ENCODE measurements at regions not wholly inside any gene's neighbourhood (a gene's known extent, or its start where the extent isn't known, plus 50 kb on each side); places are given as distances from the start of the nearest gene placed in this dataset.

GRCh38 chr5:173515526-173515925 lies 100.9 kb downstream of the BOD1 start:
- Mint-ChIP-seq H3K4me1 (peaks cover 4% of the 10 kb centered on the region), H3K36me3 (no peaks in the 10 kb centered on the region), H3K27me3 (peaks cover 17% of the 10 kb centered on the region), H3K9me3 (no peaks in the 10 kb centered on the region), H3K4me3 (no peak overlapping the region), H3K27ac (no peak overlapping the region)
- POLR2A ChIA-PET, result no interaction called here
- DNase-seq (no peak), ATAC-seq (ENCODE audit: low read depth) (no peak)

GRCh38 chr5:173514661-173515060 lies 101.8 kb downstream of the BOD1 start:
- Mint-ChIP-seq H3K27ac (no peak overlapping the region), H3K4me1 (peaks cover 4% of the 10 kb centered on the region), H3K36me3 (no peaks in the 10 kb centered on the region), H3K4me3 (no peak overlapping the region), H3K9me3 (no peaks in the 10 kb centered on the region), H3K27me3 (peaks cover 20% of the 10 kb centered on the region)
- POLR2A ChIA-PET, result no interaction called here
- DNase-seq (no peak), ATAC-seq (ENCODE audit: low read depth) (no peak)

DNA sequence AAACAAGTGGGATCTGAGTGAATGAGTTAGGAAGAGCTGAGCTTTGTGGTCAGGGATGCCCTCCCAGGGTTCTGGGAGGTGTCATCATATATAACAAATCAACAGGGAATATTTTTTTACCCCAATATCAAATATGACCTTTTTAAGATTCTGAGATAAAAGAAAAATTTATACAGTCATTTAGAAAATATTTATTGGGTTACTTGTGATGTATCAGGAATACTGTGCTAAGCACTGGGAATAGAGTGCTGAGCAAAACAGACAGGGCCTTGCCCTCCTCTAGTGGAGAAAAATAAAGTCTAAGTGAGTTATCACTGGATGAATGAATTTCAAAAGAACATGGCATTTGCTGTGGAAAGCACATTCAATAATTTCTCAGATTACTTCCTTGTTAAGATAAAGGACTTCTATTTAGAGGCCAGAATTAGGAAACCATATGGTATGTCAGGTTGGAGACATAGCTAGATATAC lies 102.9 kb downstream of the BOD1 start:
- Mint-ChIP-seq H3K27me3 (peaks cover 22% of the 10 kb centered on the region), H3K27ac (no peak overlapping the region), H3K36me3 (no peaks in the 10 kb centered on the region), H3K4me3 (no peak overlapping the region), H3K4me1 (peaks cover 4% of the 10 kb centered on the region), H3K9me3 (no peaks in the 10 kb centered on the region)
- ATAC-seq (ENCODE audit: low read depth), result no peak
- DNase-seq, result no peak
- POLR2A ChIA-PET, result no interaction called here

DNA sequence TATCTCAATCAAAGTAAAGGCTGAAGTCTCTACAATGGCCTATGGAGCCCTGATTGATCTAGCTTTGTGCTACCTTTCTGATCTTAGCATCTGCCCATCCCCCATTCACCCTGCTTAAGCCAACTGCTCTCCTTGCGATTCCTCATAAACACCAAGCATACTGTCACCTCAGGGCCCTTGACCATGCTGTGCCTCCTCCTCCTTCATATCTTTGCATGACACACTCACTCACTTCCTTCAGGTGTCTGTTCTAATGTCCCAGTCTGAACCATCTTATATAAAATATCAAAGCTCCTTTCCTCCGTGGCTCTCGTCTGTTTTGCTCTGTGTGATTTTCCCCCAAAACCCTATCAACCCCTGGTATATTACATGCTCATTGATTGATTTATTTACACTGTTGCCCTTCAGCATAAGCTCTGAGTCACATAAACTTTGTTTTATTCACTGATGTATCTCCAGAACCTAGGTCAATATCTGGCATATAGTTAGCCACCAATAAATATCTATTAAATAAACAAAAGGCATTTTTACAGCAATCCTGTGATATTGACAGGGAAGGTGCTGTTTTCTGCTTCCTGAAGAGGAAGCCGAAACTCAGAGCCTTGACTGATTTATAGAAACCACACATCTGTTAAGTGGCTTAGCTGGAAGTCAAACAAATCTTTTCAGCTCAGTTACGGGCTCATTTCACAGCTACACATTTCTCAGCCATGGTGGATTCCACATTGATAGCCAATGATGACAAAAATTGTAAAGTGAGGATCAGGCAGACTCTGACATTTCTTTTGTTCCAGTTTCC lies 103.6 kb downstream of the BOD1 start:
- no peak overlapping the region for H3K27ac Mint-ChIP-seq
- no peaks in the 10 kb centered on the region for H3K9me3 Mint-ChIP-seq
- DNase-seq (no peak), ATAC-seq (ENCODE audit: low read depth) (no peak)
- H3K36me3 Mint-ChIP-seq, result no peaks in the 10 kb centered on the region
- H3K4me1 Mint-ChIP-seq, result peaks cover 4% of the 10 kb centered on the region
- H3K4me3 Mint-ChIP-seq, result no peak overlapping the region
- POLR2A ChIA-PET, result no interaction called here
- peaks cover 22% of the 10 kb centered on the region for H3K27me3 Mint-ChIP-seq

DNA sequence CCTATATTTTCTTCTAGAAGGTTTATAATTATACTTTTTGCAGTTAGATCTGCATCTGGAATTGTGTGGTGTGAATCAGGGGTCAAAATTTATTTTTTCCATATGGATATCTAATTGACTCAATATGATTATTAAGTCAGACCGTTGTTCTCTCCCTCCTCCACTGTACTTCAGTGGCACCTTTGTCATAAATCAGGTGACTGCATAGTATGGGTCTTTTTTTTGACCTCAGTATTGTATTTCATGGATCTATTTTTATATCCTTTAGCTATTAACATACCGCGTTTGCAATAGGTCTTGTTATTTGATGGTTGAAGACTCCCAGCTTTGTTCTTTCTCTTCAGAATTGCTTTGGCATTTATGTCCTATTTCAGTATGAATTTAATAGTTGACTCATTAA lies 107.4 kb downstream of the BOD1 start:
- H3K36me3 Mint-ChIP-seq, result no peaks in the 10 kb centered on the region
- POLR2A ChIA-PET, result no interaction called here
- H3K4me1 Mint-ChIP-seq, result peaks cover 4% of the 10 kb centered on the region
- ATAC-seq (ENCODE audit: low read depth), result no peak
- no peak overlapping the region for H3K27ac Mint-ChIP-seq
- DNase-seq, result no peak
- H3K9me3 Mint-ChIP-seq, result peaks cover 1% of the 10 kb centered on the region
- no peak overlapping the region for H3K4me3 Mint-ChIP-seq
- peaks cover 19% of the 10 kb centered on the region for H3K27me3 Mint-ChIP-seq

DNA sequence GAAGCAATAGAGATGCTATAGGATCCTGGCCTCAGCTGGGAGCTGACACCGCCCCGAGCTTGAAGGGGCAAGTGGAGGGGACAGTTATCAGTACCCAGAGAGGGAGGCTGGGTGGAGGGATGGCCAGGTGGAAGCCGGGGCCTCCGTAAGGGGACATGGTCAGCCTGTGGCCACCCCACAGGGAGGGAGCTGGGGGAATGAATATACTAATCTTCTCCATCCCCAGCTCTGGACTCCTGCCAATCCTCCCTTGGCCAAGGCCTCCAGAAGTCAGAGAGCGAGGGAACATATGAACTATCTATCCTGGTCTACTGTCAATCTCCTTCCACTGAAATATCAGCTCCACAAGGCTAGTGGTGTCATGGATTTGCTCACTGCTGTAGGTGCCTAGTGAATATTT lies 109.3 kb downstream of the BOD1 start:
- Mint-ChIP-seq H3K27me3 (peaks cover 8% of the 10 kb centered on the region), H3K4me1 (no peaks in the 10 kb centered on the region), H3K36me3 (no peaks in the 10 kb centered on the region), H3K9me3 (peaks cover 1% of the 10 kb centered on the region), H3K4me3 (no peak overlapping the region), H3K27ac (no peak overlapping the region)
- ATAC-seq (ENCODE audit: low read depth) (no peak), DNase-seq (no peak)
- POLR2A ChIA-PET, result no interaction called here

- DNase-seq (no peak), ATAC-seq (ENCODE audit: low read depth) (no peak)
- Mint-ChIP-seq H3K4me3 (no peak overlapping the region), H3K9me3 (peaks cover 1% of the 10 kb centered on the region), H3K4me1 (no peaks in the 10 kb centered on the region), H3K27ac (no peak overlapping the region), H3K36me3 (no peaks in the 10 kb centered on the region), H3K27me3 (peaks cover 6% of the 10 kb centered on the region)
- POLR2A ChIA-PET, result no interaction called here
These were observed 110.8 kb downstream of the BOD1 start for GRCh38 chr5:173505634-173506033.

GRCh38 chr5:173501922-173502321 lies 114.5 kb downstream of the BOD1 start:
- H3K4me3 Mint-ChIP-seq, result no peak overlapping the region
- H3K9me3 Mint-ChIP-seq, result peaks cover 1% of the 10 kb centered on the region
- H3K27ac Mint-ChIP-seq, result no peak overlapping the region
- H3K36me3 Mint-ChIP-seq, result no peaks in the 10 kb centered on the region
- no peaks in the 10 kb centered on the region for H3K4me1 Mint-ChIP-seq
- POLR2A ChIA-PET, result no interaction called here
- DNase-seq (no peak), ATAC-seq (ENCODE audit: low read depth) (no peak)
- H3K27me3 Mint-ChIP-seq, result no peaks in the 10 kb centered on the region

DNA sequence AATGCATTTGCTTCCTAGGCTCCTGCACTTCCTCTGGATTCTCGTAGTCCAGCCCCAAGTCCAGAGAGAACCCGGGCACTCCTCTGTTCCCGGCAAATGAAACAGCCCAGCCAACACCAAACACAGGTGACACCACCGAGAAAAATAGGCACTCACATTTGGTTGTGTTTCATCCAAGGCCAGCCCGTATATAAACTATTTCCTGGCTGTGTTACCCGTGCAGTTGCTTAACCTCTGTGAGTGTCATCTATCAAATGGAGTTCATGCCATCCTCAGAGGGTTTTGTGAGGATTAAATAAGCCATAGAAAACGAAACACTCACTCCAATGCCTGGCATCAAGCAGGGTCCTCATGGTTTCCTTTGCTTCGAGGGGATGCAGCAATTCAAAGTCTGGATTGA lies 115.2 kb downstream of the BOD1 start:
- no peaks in the 10 kb centered on the region for H3K36me3 Mint-ChIP-seq
- H3K4me3 Mint-ChIP-seq, result no peak overlapping the region

DNA sequence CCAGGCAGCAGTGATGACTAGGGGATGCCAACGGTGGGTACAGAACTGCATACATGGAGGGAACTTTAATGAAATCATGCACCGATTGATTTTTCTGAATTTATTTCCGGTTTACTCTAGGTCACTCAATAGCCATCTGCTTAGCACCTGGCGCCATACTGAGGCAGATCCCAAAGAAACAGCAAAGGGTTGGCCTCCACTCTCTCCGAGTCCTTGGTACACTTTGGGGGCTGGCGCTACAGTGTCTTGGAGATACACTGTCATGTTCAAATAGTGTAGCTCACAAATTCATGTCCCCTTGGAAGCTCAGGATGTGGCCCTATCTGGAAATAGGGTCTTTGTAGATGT lies 116.3 kb downstream of the BOD1 start:
- ATAC-seq (ENCODE audit: low read depth) (no peak), DNase-seq (no peak)
- Mint-ChIP-seq H3K9me3 (no peaks in the 10 kb centered on the region), H3K27me3 (no peaks in the 10 kb centered on the region), H3K36me3 (no peaks in the 10 kb centered on the region), H3K4me3 (no peak overlapping the region), H3K27ac (no peak overlapping the region), H3K4me1 (no peaks in the 10 kb centered on the region)
- POLR2A ChIA-PET, result no interaction called here

More for the DNA sequence above, 115.2 kb downstream of the BOD1 start:
- Mint-ChIP-seq H3K4me1 (no peaks in the 10 kb centered on the region), H3K27me3 (no peaks in the 10 kb centered on the region), H3K9me3 (peaks cover 1% of the 10 kb centered on the region), H3K27ac (no peak overlapping the region)
- POLR2A ChIA-PET, result no interaction called here
- DNase-seq, result no peak
- no peak for ATAC-seq (ENCODE audit: low read depth)

DNA sequence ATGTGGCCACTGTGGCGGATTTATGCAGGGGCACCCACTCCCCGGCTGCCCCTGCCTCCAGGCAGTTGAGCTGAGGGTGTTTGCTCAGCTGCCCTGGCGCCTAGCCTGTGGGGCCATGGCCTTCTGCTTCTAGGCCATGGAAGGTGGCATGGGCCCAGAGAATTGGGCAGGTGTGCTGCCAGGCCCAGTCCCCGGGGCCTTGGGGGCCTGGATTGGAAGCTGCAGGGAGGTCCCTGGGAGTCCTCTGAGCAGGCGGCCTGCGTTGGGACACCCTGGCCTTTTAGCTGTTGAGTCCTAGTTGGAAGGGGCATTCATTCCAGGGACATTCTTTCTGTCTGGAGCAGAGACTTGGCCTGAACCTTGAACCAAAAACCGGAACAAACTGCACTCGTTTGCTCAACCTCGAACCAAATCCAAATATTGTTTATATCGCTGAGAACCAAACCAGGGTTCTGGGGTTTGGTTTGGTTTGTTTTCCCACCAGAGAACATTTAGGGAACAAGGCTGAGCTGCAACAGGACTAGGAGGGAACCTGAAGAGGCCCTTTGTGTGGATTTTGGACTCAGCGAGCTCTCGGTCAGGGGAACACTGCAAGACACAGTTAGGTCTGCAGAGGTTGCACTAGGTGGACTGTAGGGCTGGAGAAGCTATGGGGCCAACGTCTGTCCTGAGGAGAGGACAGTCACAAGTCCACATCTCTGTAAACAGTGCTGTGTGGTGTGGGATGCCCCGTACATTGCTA lies 116.8 kb downstream of the BOD1 start:
- Mint-ChIP-seq H3K27ac (no peak overlapping the region), H3K36me3 (no peaks in the 10 kb centered on the region), H3K9me3 (no peaks in the 10 kb centered on the region), H3K4me3 (no peak overlapping the region), H3K27me3 (peaks cover under 1% of the 10 kb centered on the region), H3K4me1 (no peaks in the 10 kb centered on the region)
- POLR2A ChIA-PET, result no interaction called here
- DNase-seq, result no peak
- no peak for ATAC-seq (ENCODE audit: low read depth)

- no peak for ATAC-seq (ENCODE audit: low read depth)
- H3K4me1 Mint-ChIP-seq, result no peaks in the 10 kb centered on the region
- H3K27ac Mint-ChIP-seq, result no peak overlapping the region
- POLR2A ChIA-PET, result no interaction called here
- H3K36me3 Mint-ChIP-seq, result no peaks in the 10 kb centered on the region
- no peak overlapping the region for H3K4me3 Mint-ChIP-seq
- no peaks in the 10 kb centered on the region for H3K9me3 Mint-ChIP-seq
- no peak for DNase-seq
- H3K27me3 Mint-ChIP-seq, result peaks cover 4% of the 10 kb centered on the region
These were observed 117.5 kb downstream of the BOD1 start for GRCh38 chr5:173498739-173499470.

- Mint-ChIP-seq H3K4me1 (no peaks in the 10 kb centered on the region), H3K27me3 (peaks cover 4% of the 10 kb centered on the region), H3K4me3 (no peak overlapping the region), H3K9me3 (no peaks in the 10 kb centered on the region), H3K27ac (no peak overlapping the region), H3K36me3 (no peaks in the 10 kb centered on the region)
- POLR2A ChIA-PET, result no interaction called here
- ATAC-seq (ENCODE audit: low read depth) (no peak), DNase-seq (no peak)
These were observed 118.2 kb downstream of the BOD1 start for GRCh38 chr5:173498286-173498685.

- H3K36me3 Mint-ChIP-seq, result no peaks in the 10 kb centered on the region
- no peaks in the 10 kb centered on the region for H3K9me3 Mint-ChIP-seq
- H3K27me3 Mint-ChIP-seq, result peaks cover 4% of the 10 kb centered on the region
- ATAC-seq (ENCODE audit: low read depth) (no peak), DNase-seq (no peak)
- no peak overlapping the region for H3K4me3 Mint-ChIP-seq
- H3K4me1 Mint-ChIP-seq, result no peaks in the 10 kb centered on the region
- POLR2A ChIA-PET, result no interaction called here
- no peak overlapping the region for H3K27ac Mint-ChIP-seq
These were observed 118.8 kb downstream of the BOD1 start for GRCh38 chr5:173497685-173498084.
